Thyroid gland (tissue), 4 donors: ENCODE measurements at regions not wholly inside any gene's neighbourhood (a gene's known extent, or its start where the extent isn't known, plus 50 kb on each side); places are given as distances from the start of the nearest gene placed in this dataset.

Experiments used
- POLR2A ChIP-seq, 2 donors: fragments of 450-650 bp; IDR thresholded peaks; one replicate each; pipeline ENCODE4 v1.6.1; 2017; ENCODE audit warnings: antibody characterized with exemption in 2 of 2, mild to moderate bottlenecking in 2 of 2, moderate library complexity in 1 of 2
- TF ChIP-seq, protein P1 (sequence below), 6 experiments: fragments of 200-600 bp in 3 of 6; fragments of 450-650 bp in 3 of 6; sonication (generic) in 3 of 6; IDR thresholded peaks; one replicate each; pipeline ENCODE4 v1.5.1; 2016 to 2019; ENCODE audit warnings: antibody characterized with exemption in 6 of 6, mild to moderate bottlenecking in 2 of 6, inconsistent platforms in 1 of 6, moderate library complexity in 1 of 6

DNA sequence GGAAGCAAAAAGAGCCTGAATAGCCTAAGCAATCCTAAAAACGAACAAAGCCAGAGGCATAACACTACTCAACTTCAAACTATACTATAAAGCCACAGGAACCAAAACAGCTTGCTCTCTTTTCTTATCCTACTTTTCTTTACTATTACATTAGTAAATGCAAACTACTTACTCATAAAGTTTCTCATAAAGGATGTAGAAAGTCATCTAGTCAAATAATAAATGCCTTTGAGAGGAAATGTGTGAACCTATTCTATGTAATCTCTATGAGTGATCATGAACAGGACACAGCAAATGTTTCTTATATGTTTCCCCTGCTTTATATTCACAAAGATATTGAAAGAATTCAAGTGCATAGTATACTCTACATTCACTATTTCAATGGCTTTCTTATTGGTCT is 176.9 kb upstream of the MDGA2 start:
- no peak for TF ChIP-seq POLR2A (IDR thresholded peaks at IDR 0.05)
- TF ChIP-seq, protein P1, sequence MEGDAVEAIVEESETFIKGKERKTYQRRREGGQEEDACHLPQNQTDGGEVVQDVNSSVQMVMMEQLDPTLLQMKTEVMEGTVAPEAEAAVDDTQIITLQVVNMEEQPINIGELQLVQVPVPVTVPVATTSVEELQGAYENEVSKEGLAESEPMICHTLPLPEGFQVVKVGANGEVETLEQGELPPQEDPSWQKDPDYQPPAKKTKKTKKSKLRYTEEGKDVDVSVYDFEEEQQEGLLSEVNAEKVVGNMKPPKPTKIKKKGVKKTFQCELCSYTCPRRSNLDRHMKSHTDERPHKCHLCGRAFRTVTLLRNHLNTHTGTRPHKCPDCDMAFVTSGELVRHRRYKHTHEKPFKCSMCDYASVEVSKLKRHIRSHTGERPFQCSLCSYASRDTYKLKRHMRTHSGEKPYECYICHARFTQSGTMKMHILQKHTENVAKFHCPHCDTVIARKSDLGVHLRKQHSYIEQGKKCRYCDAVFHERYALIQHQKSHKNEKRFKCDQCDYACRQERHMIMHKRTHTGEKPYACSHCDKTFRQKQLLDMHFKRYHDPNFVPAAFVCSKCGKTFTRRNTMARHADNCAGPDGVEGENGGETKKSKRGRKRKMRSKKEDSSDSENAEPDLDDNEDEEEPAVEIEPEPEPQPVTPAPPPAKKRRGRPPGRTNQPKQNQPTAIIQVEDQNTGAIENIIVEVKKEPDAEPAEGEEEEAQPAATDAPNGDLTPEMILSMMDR (IDR thresholded peaks at IDR 0.05) = no peak
